Suppressor macrophage treated with lipopolysaccharide for 1 hour (primary cell): ENCODE measurements at regions not wholly inside any gene's neighbourhood (a gene's known extent, or its start where the extent isn't known, plus 50 kb on each side); places are given as distances from the start of the nearest gene placed in this dataset.

Source experiments
- DNase-seq, 3 donors: peaks; one replicate each; pipeline ENCODE4 v3.0.0-alpha.2; 2020 to 2022

GRCh38 chr2:51243892-51244535 lies 212.1 kb upstream of the NRXN1 start:
- DNase-seq, result no peak

- DNase-seq, result no peak
These were observed 205.8 kb upstream of the NRXN1 start for GRCh38 chr2:51237626-51238271.

DNA sequence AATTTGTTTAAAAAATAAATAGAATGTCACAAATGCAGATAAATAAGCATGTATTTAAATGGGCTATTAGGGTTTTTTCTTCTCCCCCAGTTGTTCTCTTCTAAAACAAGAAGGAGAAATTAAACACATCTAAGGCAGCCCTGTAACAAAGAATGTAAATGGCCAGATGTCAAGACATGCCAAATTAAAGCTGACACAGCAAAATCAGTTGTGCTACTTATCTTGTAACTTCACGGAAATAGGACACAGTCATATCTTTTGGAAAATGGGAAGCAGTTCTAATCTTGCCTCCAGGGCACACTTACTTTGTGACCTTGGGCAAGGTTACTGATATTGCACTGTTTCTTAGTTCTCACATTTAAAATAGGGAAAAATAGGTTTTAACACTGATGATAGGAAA lies 200.1 kb upstream of the NRXN1 start:
- DNase-seq, result no peak

DNA sequence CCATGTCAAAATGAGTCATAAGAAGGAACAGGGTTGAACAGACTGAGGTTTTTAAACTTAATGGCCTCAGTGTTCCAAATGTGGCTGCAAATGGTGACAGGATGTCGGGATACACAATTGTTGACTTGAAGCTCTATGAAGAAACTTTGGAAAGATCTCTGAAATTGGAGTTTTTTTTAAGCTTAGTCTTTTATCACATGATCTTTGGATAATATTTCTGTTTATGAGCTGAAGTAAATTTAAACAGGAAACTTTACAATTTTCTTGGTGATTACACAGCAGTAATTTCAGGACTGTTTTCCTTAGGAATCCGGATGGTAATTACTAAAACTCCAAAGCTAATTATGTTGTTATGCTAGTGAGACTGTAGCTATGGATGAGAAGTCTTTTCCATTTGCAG lies 199.1 kb upstream of the NRXN1 start:
- no peak for DNase-seq

DNA sequence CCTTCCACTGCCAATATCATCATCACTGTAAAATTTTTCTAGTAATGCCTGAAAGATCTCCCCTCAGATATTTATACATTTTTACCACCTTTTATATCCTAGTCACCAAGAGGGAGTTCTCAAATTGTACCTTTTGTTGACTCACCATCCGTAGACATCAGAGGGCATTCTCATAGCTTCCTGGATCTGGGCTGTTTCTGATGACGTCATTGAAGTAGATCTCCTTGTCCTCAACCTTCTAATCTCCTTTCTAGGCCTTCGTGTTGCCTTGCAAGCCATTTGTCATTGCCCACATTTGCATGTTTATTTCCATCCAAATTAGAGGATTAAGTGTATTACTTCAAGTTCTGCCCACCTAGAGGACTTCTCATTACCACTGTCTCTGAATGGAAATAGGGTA lies 193.4 kb upstream of the NRXN1 start:
- no peak for DNase-seq

- no peak for DNase-seq
These were observed 192.9 kb upstream of the NRXN1 start for GRCh38 chr2:51224790-51225189.

DNA sequence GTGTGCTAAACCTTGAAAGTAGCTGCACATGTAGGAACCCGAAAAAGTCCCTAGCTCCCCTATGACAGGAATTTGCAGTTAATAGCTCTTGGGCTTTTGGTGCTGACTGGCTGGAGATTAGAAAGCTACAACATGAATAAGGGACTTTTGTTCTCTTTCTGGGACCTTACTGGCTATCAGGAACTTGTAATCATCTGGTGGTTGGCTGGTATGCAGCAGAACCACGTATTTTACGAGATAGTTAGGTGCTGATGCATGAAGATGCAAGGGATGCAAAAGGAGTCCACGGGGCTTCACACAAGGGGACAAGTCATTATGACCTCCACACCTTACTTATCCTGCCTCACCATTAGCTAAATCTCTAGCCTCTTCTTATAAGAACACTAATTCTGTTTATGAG lies 190.2 kb upstream of the NRXN1 start:
- DNase-seq, result no peak

DNA sequence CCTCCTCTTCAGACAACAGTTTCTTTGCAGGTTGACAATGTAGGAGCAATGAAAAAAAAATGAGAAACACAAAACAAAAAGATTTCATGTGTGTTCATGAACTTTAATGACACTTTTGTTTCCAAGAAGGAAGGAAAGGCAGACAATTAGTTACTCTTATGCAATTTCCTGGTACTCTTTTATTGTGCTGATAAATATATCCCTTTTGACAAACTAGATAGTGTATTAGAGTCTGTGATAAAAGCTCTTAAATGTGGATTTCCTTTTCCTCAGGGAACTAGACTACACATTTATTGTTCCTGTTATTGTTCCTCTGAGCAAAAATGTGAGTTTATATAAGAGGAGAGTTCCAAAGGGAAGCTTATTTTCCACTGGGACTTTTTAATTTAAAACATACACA lies 188.7 kb upstream of the NRXN1 start:
- DNase-seq, result no peak

- DNase-seq, result no peak
These were observed 188.1 kb upstream of the NRXN1 start for GRCh38 chr2:51220080-51220479.

- DNase-seq, result no peak
These were observed 187.5 kb upstream of the NRXN1 start for GRCh38 chr2:51219468-51219867.

- DNase-seq, result no peak
These were observed 186.1 kb upstream of the NRXN1 start for GRCh38 chr2:51218047-51218446.

- DNase-seq, result no peak
These were observed 181.9 kb upstream of the NRXN1 start for GRCh38 chr2:51213826-51214225.

- no peak for DNase-seq
These were observed 180.4 kb upstream of the NRXN1 start for GRCh38 chr2:51212374-51212773.

GRCh38 chr2:51208521-51208920 lies 176.6 kb upstream of the NRXN1 start:
- no peak for DNase-seq

- DNase-seq, result no peak
These were observed 169.4 kb upstream of the NRXN1 start for GRCh38 chr2:51201295-51201694.

DNA sequence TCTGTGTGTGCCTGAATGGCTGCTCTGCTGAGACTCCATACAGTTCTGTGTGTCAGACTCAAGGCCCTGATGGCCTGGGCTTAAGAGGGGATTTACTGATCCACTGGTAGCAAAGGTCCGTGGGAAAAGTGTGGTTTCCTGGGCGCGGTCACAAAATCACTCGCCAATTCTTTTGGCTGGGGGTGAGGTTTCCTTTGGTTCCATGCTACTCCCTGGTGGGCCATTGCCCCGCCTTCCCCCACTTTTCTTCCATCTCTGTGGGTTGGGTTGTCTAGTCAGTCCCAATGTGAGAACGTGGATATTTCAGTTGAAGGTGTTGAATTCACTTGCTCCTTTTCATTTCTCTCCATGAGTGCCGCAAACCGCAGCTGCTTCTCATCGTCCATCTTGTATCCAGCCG lies 162.7 kb upstream of the NRXN1 start:
- DNase-seq, result no peak

DNA sequence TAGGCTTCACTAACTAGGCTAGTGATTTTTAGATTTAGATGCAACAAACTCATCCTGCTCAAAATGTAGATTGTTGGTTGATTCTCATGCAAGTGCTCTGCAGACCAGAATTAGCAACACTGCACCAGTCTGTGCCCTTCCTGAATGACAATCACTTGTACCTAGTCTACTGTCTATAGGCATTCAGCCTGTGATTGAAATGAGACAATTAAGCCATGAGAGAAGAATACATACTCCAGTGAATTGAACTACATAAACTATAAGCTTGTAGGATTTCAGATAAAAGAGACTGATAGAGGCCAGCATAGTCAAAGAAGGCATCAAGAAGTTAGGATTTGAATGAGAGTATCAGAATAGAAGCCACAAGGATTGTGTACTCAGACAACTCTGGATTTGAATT lies 138.3 kb upstream of the NRXN1 start:
- no peak for DNase-seq

GRCh38 chr2:51165534-51166260 lies 133.8 kb upstream of the NRXN1 start:
- DNase-seq, result no peak

DNA sequence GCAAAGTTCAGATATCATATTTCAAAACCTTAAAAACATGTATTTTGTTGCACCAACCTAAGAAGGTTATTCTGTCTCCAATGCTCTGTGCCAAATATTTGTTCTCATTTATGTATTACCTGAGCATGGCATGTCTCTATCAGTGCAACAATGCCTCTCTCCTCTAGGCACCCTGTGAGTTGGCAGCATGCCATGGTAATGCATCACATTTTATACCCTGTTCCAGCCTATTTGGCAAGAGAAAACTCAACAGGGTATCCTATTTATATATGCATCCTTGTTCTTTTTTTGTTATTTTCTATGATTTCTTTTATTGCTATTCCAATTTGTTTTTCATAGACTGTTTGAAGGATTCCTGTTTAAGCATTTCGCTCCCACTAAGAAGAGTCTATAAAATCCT lies 126.3 kb upstream of the NRXN1 start:
- DNase-seq, result no peak

DNA sequence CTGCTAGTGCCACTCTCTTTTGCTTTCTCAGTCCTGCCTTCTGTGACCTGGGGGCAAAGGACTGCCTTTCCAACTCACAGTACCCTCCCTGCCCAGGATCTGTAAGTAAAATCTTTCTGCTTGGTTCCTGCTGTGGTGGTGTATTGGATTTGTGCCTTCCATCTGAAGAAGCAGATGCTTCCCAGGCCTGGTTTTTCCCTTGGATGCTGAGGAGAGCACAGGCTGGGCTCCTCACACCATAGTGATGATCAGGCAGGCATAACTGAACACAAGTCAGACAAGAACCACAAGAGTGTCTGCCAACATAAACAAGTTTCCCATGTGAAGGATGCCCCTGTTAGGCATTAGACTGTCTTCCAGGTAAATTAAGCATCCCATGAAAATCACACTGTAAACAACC lies 121.3 kb upstream of the NRXN1 start:
- DNase-seq, result no peak

GRCh38 chr2:51151490-51152140 lies 119.7 kb upstream of the NRXN1 start:
- DNase-seq, result no peak

GRCh38 chr2:51149725-51150124 lies 117.8 kb upstream of the NRXN1 start:
- DNase-seq, result no peak

DNA sequence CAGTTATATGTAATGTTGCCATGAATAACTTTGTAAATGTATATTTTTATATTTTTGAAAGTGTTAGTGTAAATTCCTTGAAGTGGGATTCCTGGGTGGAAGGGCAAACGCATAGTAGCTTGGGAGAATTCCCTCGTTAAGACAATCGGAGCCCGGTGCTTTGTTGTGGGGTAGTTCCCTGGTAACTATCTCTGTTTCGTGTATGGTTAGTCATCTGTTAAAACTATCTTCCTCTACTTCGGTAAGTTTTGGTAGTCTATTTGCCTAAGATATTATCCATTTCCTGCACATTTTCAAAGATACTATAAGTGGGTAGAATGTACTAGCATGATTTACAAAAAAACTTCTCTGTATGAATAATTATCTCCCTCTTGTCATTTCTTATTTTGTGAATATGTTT lies 113.8 kb upstream of the NRXN1 start:
- no peak for DNase-seq

GRCh38 chr2:51120754-51121280 lies 88.9 kb upstream of the NRXN1 start:
- DNase-seq, result no peak
